ENCODE measurements at regions not wholly inside any gene's neighbourhood (a gene's known extent, or its start where the extent isn't known, plus 50 kb on each side); places are given as distances from the start of the nearest gene placed in this dataset.

GRCh38 chr16:66290431-66290830, 76.1 kb upstream of the CDH5 start:
- TF ChIP-seq FOXM1 (IDR thresholded peaks at IDR 0.05; ENCODE audit: borderline replicate concordance, low read depth) (no peak), NFIC (IDR thresholded peaks at IDR 0.05) (no peak), ZBTB7A (IDR thresholded peaks at IDR 0.05; ENCODE audit: low read depth) (no peak), MAX (IDR thresholded peaks at IDR 0.05) (no peak), USF1 (IDR thresholded peaks at IDR 0.05) (no peak), REST (IDR thresholded peaks at IDR 0.05; ENCODE audit: low read depth) (no peak), TEAD4 (IDR thresholded peaks at IDR 0.05) (no peak), CEBPB (IDR thresholded peaks at IDR 0.05) (no peak), EP300 (IDR thresholded peaks at IDR 0.05; ENCODE audit: borderline replicate concordance) (no peak), TAF1 (IDR thresholded peaks at IDR 0.05; ENCODE audit: low read depth) (no peak), CREB1 (IDR thresholded peaks at IDR 0.05; ENCODE audit: low read depth) (no peak), EGR1 (IDR thresholded peaks at IDR 0.05) (no peak)

GRCh38 chr16:66289986-66290385, 76.5 kb upstream of the CDH5 start:
- TF ChIP-seq TEAD4 (IDR thresholded peaks at IDR 0.05) (no peak), CREB1 (IDR thresholded peaks at IDR 0.05; ENCODE audit: low read depth) (no peak), YY1 (IDR thresholded peaks at IDR 0.05; ENCODE audit: low read depth) (no peak), RAD21 (IDR thresholded peaks at IDR 0.05; ENCODE audit: low read depth) (no peak), TCF12 (IDR thresholded peaks at IDR 0.05; ENCODE audit: low read depth) (no peak), EGR1 (IDR thresholded peaks at IDR 0.05) (no peak), FOXM1 (IDR thresholded peaks at IDR 0.05; ENCODE audit: borderline replicate concordance, low read depth) (no peak)

- TF ChIP-seq TEAD4 (IDR thresholded peaks at IDR 0.05) = no peak
- no peak for TF ChIP-seq YY1 (IDR thresholded peaks at IDR 0.05; ENCODE audit: low read depth)
- TF ChIP-seq CREB1 (IDR thresholded peaks at IDR 0.05; ENCODE audit: low read depth) = no peak
- TF ChIP-seq EP300 (IDR thresholded peaks at IDR 0.05; ENCODE audit: borderline replicate concordance) = no peak
- no peak for TF ChIP-seq RAD21 (IDR thresholded peaks at IDR 0.05; ENCODE audit: low read depth)
- TF ChIP-seq TCF12 (IDR thresholded peaks at IDR 0.05; ENCODE audit: low read depth) = no peak
- no peak for TF ChIP-seq USF1 (IDR thresholded peaks at IDR 0.05)
- TF ChIP-seq EGR1 (IDR thresholded peaks at IDR 0.05) = no peak
- TF ChIP-seq NFIC (IDR thresholded peaks at IDR 0.05) = no peak
- TF ChIP-seq MAX (IDR thresholded peaks at IDR 0.05) = no peak
- TF ChIP-seq FOXM1 (IDR thresholded peaks at IDR 0.05; ENCODE audit: borderline replicate concordance, low read depth) = no peak
- TF ChIP-seq TAF1 (IDR thresholded peaks at IDR 0.05; ENCODE audit: low read depth) = no peak
- TF ChIP-seq REST (IDR thresholded peaks at IDR 0.05; ENCODE audit: low read depth) = no peak
- TF ChIP-seq CEBPB (IDR thresholded peaks at IDR 0.05) = no peak
Measured at GRCh38 chr16:66289051-66289680, 77.3 kb upstream of the CDH5 start.

- TF ChIP-seq USF1 (IDR thresholded peaks at IDR 0.05) = no peak
- TF ChIP-seq TCF12 (IDR thresholded peaks at IDR 0.05; ENCODE audit: low read depth) = no peak
- TF ChIP-seq ZBTB7A (IDR thresholded peaks at IDR 0.05; ENCODE audit: low read depth) = no peak
- TF ChIP-seq CEBPB (IDR thresholded peaks at IDR 0.05) = no peak
- TF ChIP-seq MAX (IDR thresholded peaks at IDR 0.05) = no peak
- no peak for TF ChIP-seq FOXM1 (IDR thresholded peaks at IDR 0.05; ENCODE audit: borderline replicate concordance, low read depth)
Measured at GRCh38 chr16:66287926-66288325, 78.6 kb upstream of the CDH5 start.

GRCh38 chr16:66287416-66287815, 79.1 kb upstream of the CDH5 start:
- TF ChIP-seq REST (IDR thresholded peaks at IDR 0.05; ENCODE audit: low read depth) (no peak), USF1 (IDR thresholded peaks at IDR 0.05) (no peak), TAF1 (IDR thresholded peaks at IDR 0.05; ENCODE audit: low read depth) (no peak), FOXM1 (IDR thresholded peaks at IDR 0.05; ENCODE audit: borderline replicate concordance, low read depth) (no peak), YY1 (IDR thresholded peaks at IDR 0.05; ENCODE audit: low read depth) (no peak), EP300 (IDR thresholded peaks at IDR 0.05; ENCODE audit: borderline replicate concordance) (no peak), TCF12 (IDR thresholded peaks at IDR 0.05; ENCODE audit: low read depth) (no peak), CREB1 (IDR thresholded peaks at IDR 0.05; ENCODE audit: low read depth) (no peak), CEBPB (IDR thresholded peaks at IDR 0.05) (no peak), RAD21 (IDR thresholded peaks at IDR 0.05; ENCODE audit: low read depth) (no peak), NFIC (IDR thresholded peaks at IDR 0.05) (no peak), TEAD4 (IDR thresholded peaks at IDR 0.05) (no peak), ZBTB7A (IDR thresholded peaks at IDR 0.05; ENCODE audit: low read depth) (no peak), EGR1 (IDR thresholded peaks at IDR 0.05) (no peak), MAX (IDR thresholded peaks at IDR 0.05) (no peak)

All from Ishikawa (cell line).